ENCODE measurements at regions not wholly inside any gene's neighbourhood (a gene's known extent, or its start where the extent isn't known, plus 50 kb on each side); places are given as distances from the start of the nearest gene placed in this dataset.

GRCh38 chr11:112753706-112754105, 207.5 kb upstream of the NCAM1 start:
- H4K20me1 ChIP-seq (ENCODE audit: insufficient read depth) = no peaks in the 10 kb centered on the region
- no peaks in the 10 kb centered on the region for H3K4me1 ChIP-seq (ENCODE audit: low read depth, poor library complexity, severe bottlenecking)
- no peak overlapping the region for H3K27ac ChIP-seq
- no peaks in the 10 kb centered on the region for H3K27me3 ChIP-seq (ENCODE audit: insufficient read depth, low read depth)
- no peak overlapping the region for H3K4me2 ChIP-seq
- H3K9ac ChIP-seq = no peak overlapping the region
- H2AFZ ChIP-seq (ENCODE audit: low read depth) = no peak overlapping the region
- no peak overlapping the region for H3K4me3 ChIP-seq (IDR thresholded peaks at IDR 0.05; ENCODE audit: insufficient read depth, low read depth, low read length)
- no peak for TF ChIP-seq CTCF (conservative IDR thresholded peaks at IDR 0.05; ENCODE audit: low read depth, low read length)
- H3K36me3 ChIP-seq (ENCODE audit: insufficient read depth) = no peaks in the 10 kb centered on the region
- no peaks in the 10 kb centered on the region for H3K79me2 ChIP-seq (ENCODE audit: insufficient read depth, low read depth)

- no peaks in the 10 kb centered on the region for H3K27me3 ChIP-seq (ENCODE audit: insufficient read depth, low read depth)
- H3K4me2 ChIP-seq = no peak overlapping the region
- H4K20me1 ChIP-seq (ENCODE audit: insufficient read depth) = no peaks in the 10 kb centered on the region
- no peaks in the 10 kb centered on the region for H3K4me1 ChIP-seq (ENCODE audit: low read depth, poor library complexity, severe bottlenecking)
- no peak overlapping the region for H3K9ac ChIP-seq
- TF ChIP-seq CTCF (conservative IDR thresholded peaks at IDR 0.05; ENCODE audit: low read depth, low read length) = no peak
- no peak overlapping the region for H3K27ac ChIP-seq
- no peaks in the 10 kb centered on the region for H3K79me2 ChIP-seq (ENCODE audit: insufficient read depth, low read depth)
- H3K36me3 ChIP-seq (ENCODE audit: insufficient read depth) = no peaks in the 10 kb centered on the region
- H3K4me3 ChIP-seq (IDR thresholded peaks at IDR 0.05; ENCODE audit: insufficient read depth, low read depth, low read length) = no peak overlapping the region
- no peak overlapping the region for H2AFZ ChIP-seq (ENCODE audit: low read depth)
These were observed 201.8 kb upstream of the NCAM1 start for GRCh38 chr11:112759418-112759817.

GRCh38 chr11:112760396-112761059, 200.7 kb upstream of the NCAM1 start:
- Histone ChIP-seq H3K4me3 (IDR thresholded peaks at IDR 0.05; ENCODE audit: insufficient read depth, low read depth, low read length) (no peak overlapping the region), H3K27ac (no peak overlapping the region), H3K9ac (no peak overlapping the region), H3K27me3 (ENCODE audit: insufficient read depth, low read depth) (no peaks in the 10 kb centered on the region), H2AFZ (ENCODE audit: low read depth) (no peak overlapping the region), H3K4me1 (ENCODE audit: low read depth, poor library complexity, severe bottlenecking) (no peaks in the 10 kb centered on the region), H3K36me3 (ENCODE audit: insufficient read depth) (no peaks in the 10 kb centered on the region), H4K20me1 (ENCODE audit: insufficient read depth) (no peaks in the 10 kb centered on the region), H3K79me2 (ENCODE audit: insufficient read depth, low read depth) (no peaks in the 10 kb centered on the region), H3K4me2 (no peak overlapping the region)
- TF ChIP-seq CTCF (conservative IDR thresholded peaks at IDR 0.05; ENCODE audit: low read depth, low read length) = no peak

GRCh38 chr11:112761911-112762706, 199.1 kb upstream of the NCAM1 start:
- Histone ChIP-seq H3K27me3 (ENCODE audit: insufficient read depth, low read depth) (no peaks in the 10 kb centered on the region), H3K9ac (no peak overlapping the region), H3K27ac (no peak overlapping the region), H3K4me1 (ENCODE audit: low read depth, poor library complexity, severe bottlenecking) (no peaks in the 10 kb centered on the region), H3K79me2 (ENCODE audit: insufficient read depth, low read depth) (no peaks in the 10 kb centered on the region), H4K20me1 (ENCODE audit: insufficient read depth) (no peaks in the 10 kb centered on the region), H3K36me3 (ENCODE audit: insufficient read depth) (no peaks in the 10 kb centered on the region), H2AFZ (ENCODE audit: low read depth) (no peak overlapping the region), H3K4me2 (no peak overlapping the region), H3K4me3 (IDR thresholded peaks at IDR 0.05; ENCODE audit: insufficient read depth, low read depth, low read length) (no peak overlapping the region)
- no peak for TF ChIP-seq CTCF (conservative IDR thresholded peaks at IDR 0.05; ENCODE audit: low read depth, low read length)
